ENCODE measurements at regions not wholly inside any gene's neighbourhood (a gene's known extent, or its start where the extent isn't known, plus 50 kb on each side); places are given as distances from the start of the nearest gene placed in this dataset.

DNA sequence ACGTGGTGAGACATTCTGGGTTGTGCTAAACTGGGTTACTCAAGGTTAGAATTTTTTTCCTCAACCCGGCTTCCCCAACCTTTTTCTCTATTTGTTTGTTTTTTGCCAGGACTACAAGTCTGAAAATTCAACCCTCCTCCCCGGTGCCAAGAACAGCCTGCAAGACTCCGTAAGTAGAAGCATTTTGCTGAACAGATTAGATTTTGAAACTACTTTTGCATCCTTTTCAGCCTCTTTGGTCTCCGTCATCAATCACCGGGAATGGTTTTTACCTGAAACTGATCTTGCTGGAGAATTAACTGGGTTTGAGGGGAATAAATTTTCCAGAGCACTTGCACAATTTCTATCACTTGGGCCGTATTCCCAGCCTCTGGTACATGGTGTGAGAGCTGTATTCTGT lies 501.2 kb upstream of the EEF2KMT start:
- DNase-seq: no peak
- Mint-ChIP-seq H3K27me3 (ENCODE audit: unreplicated experiment) (peaks cover 30% of the 10 kb centered on the region), H3K36me3 (ENCODE audit: insufficient read depth, unreplicated experiment) (no peaks in the 10 kb centered on the region), H3K27ac (ENCODE audit: unreplicated experiment) (no peak overlapping the region), H3K4me3 (ENCODE audit: low read depth, unreplicated experiment) (no peak overlapping the region), H3K9me3 (ENCODE audit: low read depth, unreplicated experiment) (peaks cover 7% of the 10 kb centered on the region), H3K4me1 (ENCODE audit: low read depth, unreplicated experiment) (no peaks in the 10 kb centered on the region)
- TF ChIP-seq, protein P1, sequence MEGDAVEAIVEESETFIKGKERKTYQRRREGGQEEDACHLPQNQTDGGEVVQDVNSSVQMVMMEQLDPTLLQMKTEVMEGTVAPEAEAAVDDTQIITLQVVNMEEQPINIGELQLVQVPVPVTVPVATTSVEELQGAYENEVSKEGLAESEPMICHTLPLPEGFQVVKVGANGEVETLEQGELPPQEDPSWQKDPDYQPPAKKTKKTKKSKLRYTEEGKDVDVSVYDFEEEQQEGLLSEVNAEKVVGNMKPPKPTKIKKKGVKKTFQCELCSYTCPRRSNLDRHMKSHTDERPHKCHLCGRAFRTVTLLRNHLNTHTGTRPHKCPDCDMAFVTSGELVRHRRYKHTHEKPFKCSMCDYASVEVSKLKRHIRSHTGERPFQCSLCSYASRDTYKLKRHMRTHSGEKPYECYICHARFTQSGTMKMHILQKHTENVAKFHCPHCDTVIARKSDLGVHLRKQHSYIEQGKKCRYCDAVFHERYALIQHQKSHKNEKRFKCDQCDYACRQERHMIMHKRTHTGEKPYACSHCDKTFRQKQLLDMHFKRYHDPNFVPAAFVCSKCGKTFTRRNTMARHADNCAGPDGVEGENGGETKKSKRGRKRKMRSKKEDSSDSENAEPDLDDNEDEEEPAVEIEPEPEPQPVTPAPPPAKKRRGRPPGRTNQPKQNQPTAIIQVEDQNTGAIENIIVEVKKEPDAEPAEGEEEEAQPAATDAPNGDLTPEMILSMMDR (IDR thresholded peaks at IDR 0.05; ENCODE audit: unreplicated experiment): no peak
- intact Hi-C loops (cut with micrococcal nuclease; ENCODE audit: unreplicated experiment): no loop called here
- CTCF ChIA-PET: no interaction called here
- no TSS peak for BruUV-seq (replicated peaks)

DNA sequence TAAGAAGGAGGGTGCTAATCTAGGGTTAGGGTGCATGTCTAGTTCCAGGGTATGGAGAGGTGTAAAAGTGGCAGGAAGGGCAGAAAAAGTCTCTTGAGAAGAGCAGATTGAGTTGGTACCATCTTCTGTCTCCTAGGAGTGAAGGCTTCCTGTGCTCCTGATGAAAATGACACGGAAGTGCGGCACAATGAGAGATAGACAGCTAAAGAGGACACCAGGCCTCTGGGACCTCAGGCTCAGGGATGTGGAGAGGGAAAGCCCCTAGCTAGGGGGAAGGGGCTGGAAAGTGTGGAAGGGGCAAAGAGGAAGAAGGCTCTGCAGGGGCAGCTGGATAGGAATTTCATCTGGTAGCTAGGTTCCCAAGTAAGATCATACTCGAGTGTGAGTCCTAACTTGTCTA lies 498.3 kb upstream of the EEF2KMT start:
- CTCF ChIA-PET: no interaction called here
- H3K4me3 Mint-ChIP-seq (ENCODE audit: low read depth, unreplicated experiment): no peak overlapping the region
- intact Hi-C loops (cut with micrococcal nuclease; ENCODE audit: unreplicated experiment): no loop called here
- peaks cover 7% of the 10 kb centered on the region for H3K9me3 Mint-ChIP-seq (ENCODE audit: low read depth, unreplicated experiment)
- no peaks in the 10 kb centered on the region for H3K36me3 Mint-ChIP-seq (ENCODE audit: insufficient read depth, unreplicated experiment)
- TF ChIP-seq, protein P1 (IDR thresholded peaks at IDR 0.05; ENCODE audit: unreplicated experiment): no peak
- no TSS peak for BruUV-seq (replicated peaks)
- H3K27ac Mint-ChIP-seq (ENCODE audit: unreplicated experiment): no peak overlapping the region
- DNase-seq: no peak
- peaks cover 54% of the 10 kb centered on the region for H3K27me3 Mint-ChIP-seq (ENCODE audit: unreplicated experiment)
- H3K4me1 Mint-ChIP-seq (ENCODE audit: low read depth, unreplicated experiment): no peaks in the 10 kb centered on the region

DNA sequence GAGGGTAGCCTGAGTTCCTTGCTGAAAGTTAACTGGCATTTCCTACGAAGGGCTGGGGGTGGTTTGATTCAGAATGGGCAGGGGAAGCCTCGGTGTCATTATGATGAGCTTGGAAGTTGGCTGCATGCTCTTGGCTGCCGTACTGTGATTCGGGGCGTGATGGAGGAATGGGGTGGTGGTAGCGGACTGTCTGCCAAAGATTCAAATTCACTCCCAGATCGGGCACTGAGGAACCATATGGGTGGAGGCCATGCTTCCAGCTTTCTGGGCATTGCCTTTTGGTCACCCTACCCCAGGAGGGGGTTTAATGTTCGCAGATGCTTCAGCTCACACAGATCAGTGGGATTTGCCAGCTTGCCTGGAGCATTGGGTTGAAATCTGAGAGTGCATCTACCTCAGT lies 492.8 kb upstream of the EEF2KMT start:
- peaks cover 5% of the 10 kb centered on the region for H3K9me3 Mint-ChIP-seq (ENCODE audit: low read depth, unreplicated experiment)
- CTCF ChIA-PET: no interaction called here
- intact Hi-C loops (cut with micrococcal nuclease; ENCODE audit: unreplicated experiment): no loop called here

DNA sequence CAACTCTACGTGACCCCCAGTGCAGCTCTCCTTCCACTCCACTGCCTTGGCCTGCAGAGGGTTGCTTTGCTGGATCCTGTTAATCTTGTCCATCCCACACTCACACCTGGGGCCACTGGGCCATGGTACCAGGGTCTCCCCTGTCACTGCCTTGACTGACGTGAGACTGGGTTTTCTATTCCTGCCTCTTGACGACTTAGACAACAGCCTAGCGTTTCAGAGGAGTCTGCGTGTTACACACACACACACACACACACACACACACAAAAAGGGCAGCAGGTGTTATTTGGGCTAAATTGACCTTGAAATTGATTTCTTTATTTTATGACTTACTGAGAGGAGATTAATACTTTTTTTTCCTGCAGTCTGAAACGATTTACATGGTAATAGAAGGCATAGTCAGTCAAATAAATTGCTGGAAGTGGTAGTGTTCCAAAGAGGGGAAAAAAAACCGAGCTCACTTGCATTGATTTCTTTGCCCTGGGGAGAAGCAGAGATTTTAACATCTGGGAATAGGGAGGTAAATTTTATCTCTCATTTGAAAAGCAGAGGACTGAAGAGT lies 492.3 kb upstream of the EEF2KMT start:
- Mint-ChIP-seq H3K9me3 (ENCODE audit: low read depth, unreplicated experiment) (peaks cover 5% of the 10 kb centered on the region), H3K4me1 (ENCODE audit: low read depth, unreplicated experiment) (no peaks in the 10 kb centered on the region), H3K4me3 (ENCODE audit: low read depth, unreplicated experiment) (no peak overlapping the region), H3K27me3 (ENCODE audit: unreplicated experiment) (peaks cover 95% of the 10 kb centered on the region), H3K27ac (ENCODE audit: unreplicated experiment) (no peak overlapping the region), H3K36me3 (ENCODE audit: insufficient read depth, unreplicated experiment) (no peaks in the 10 kb centered on the region)
- no peak for DNase-seq
- CTCF ChIA-PET: interaction anchor here (0.6 kb wide), 1 partner anchor 400 kb away, joined by 8 read pairs; no protein-coding TSS in a partner anchor
- intact Hi-C loops (cut with micrococcal nuclease; ENCODE audit: unreplicated experiment): no loop called here
- no TSS peak for BruUV-seq (replicated peaks)
- TF ChIP-seq, protein P1 (IDR thresholded peaks at IDR 0.05; ENCODE audit: unreplicated experiment): no peak

More for the DNA sequence above, 492.8 kb upstream of the EEF2KMT start:
- TF ChIP-seq, protein P1 (IDR thresholded peaks at IDR 0.05; ENCODE audit: unreplicated experiment): no peak
- BruUV-seq (replicated peaks): no TSS peak
- no peak overlapping the region for H3K27ac Mint-ChIP-seq (ENCODE audit: unreplicated experiment)
- H3K27me3 Mint-ChIP-seq (ENCODE audit: unreplicated experiment): peaks cover 95% of the 10 kb centered on the region
- DNase-seq: no peak
- no peaks in the 10 kb centered on the region for H3K36me3 Mint-ChIP-seq (ENCODE audit: insufficient read depth, unreplicated experiment)
- no peak overlapping the region for H3K4me3 Mint-ChIP-seq (ENCODE audit: low read depth, unreplicated experiment)
- no peaks in the 10 kb centered on the region for H3K4me1 Mint-ChIP-seq (ENCODE audit: low read depth, unreplicated experiment)

Measured in Calu3 (cell line).